Suprapubic skin (tissue), 4 donors: ENCODE measurements at regions not wholly inside any gene's neighbourhood (a gene's known extent, or its start where the extent isn't known, plus 50 kb on each side); places are given as distances from the start of the nearest gene placed in this dataset.

Source experiments
- DNase-seq, 2 donors: peaks; one replicate each; pipeline ENCODE4 v3.0.0-alpha.2; 2019; ENCODE audit warnings: low spot score in 2 of 2
- H3K27ac ChIP-seq: fragments of 200-600 bp; sonication (generic); one replicate; pipeline ENCODE4 v1.5.1; 2019
- H3K27me3 ChIP-seq: fragments of 200-600 bp; sonication (generic); one replicate; pipeline ENCODE4 v1.5.1; 2019
- H3K36me3 ChIP-seq: fragments of 200-600 bp; sonication (generic); one replicate; pipeline ENCODE4 v1.5.1; 2019
- H3K4me1 ChIP-seq: fragments of 200-600 bp; sonication (generic); one replicate; pipeline ENCODE4 v1.5.1; 2019
- H3K4me3 ChIP-seq: fragments of 200-600 bp; sonication (generic); one replicate; pipeline ENCODE4 v1.5.1; 2019; ENCODE audit warnings: mild to moderate bottlenecking
- H3K9me3 ChIP-seq: fragments of 200-600 bp; sonication (generic); one replicate; pipeline ENCODE4 v1.5.1; 2019
- EP300 ChIP-seq: sonication (generic); formaldehyde crosslinking; IDR thresholded peaks from one replicate; pipeline ENCODE4 v1.6.1; 2017; ENCODE audit warnings: antibody characterized with exemption
- POLR2A ChIP-seq, 2 donors: fragments of 450-650 bp; IDR thresholded peaks; one replicate each; pipeline ENCODE4 v1.6.1; 2017; ENCODE audit warnings: antibody characterized with exemption in 2 of 2, mild to moderate bottlenecking in 2 of 2, moderate library complexity in 2 of 2
- POLR2AphosphoS5 ChIP-seq, 3 donors: sonication (generic); formaldehyde crosslinking; IDR thresholded peaks; one replicate each; pipeline ENCODE4 v1.6.1; 2017; ENCODE audit warnings: antibody characterized with exemption in 3 of 3
- WGBS: methylation state at CpG from one replicate; pipeline ENCODE4 v1.1.5; 2018; 5-methylcytosine and 5-hydroxymethylcytosine counted together
- TF ChIP-seq, protein P1 (sequence below), 2 donors: fragments of 200-600 bp in 1 of 2; fragments of 450-650 bp in 1 of 2; sonication (generic) in 1 of 2; IDR thresholded peaks; one replicate each; pipeline ENCODE4 v1.5.1; 2016 to 2019; ENCODE audit warnings: antibody characterized with exemption in 2 of 2, mild to moderate bottlenecking in 1 of 2, moderate library complexity in 1 of 2

DNA sequence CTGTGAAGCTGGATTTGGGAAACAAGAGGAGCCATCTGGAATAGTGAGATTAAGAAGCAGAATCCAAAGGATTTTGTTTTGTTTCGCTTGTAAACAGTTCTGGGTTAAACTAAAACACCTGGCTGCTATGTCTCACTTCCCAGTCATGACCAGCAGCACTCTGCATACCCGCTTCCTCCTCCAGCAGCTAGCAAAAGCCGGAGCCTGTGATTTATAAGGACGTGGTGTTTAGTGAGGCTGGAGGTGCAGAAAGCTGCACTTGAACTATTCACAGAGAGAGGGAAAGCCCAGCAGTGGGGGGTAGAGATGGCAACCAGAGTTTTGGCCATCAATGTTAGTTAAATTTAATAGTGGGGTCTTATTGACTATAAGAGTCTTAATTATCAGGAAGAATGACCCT is 240.2 kb downstream of the AJAP1 start:
- H3K27me3 ChIP-seq: no peaks in the 10 kb centered on the region
- WGBS: 41% methylated on average over 4 of the region's 4 CpGs
- no peaks in the 10 kb centered on the region for H3K36me3 ChIP-seq
- no peak for TF ChIP-seq EP300
- TF ChIP-seq, protein P1, sequence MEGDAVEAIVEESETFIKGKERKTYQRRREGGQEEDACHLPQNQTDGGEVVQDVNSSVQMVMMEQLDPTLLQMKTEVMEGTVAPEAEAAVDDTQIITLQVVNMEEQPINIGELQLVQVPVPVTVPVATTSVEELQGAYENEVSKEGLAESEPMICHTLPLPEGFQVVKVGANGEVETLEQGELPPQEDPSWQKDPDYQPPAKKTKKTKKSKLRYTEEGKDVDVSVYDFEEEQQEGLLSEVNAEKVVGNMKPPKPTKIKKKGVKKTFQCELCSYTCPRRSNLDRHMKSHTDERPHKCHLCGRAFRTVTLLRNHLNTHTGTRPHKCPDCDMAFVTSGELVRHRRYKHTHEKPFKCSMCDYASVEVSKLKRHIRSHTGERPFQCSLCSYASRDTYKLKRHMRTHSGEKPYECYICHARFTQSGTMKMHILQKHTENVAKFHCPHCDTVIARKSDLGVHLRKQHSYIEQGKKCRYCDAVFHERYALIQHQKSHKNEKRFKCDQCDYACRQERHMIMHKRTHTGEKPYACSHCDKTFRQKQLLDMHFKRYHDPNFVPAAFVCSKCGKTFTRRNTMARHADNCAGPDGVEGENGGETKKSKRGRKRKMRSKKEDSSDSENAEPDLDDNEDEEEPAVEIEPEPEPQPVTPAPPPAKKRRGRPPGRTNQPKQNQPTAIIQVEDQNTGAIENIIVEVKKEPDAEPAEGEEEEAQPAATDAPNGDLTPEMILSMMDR (IDR thresholded peaks at IDR 0.05): no peak
- TF ChIP-seq POLR2AphosphoS5 (IDR thresholded peaks at IDR 0.05): no peak
- TF ChIP-seq POLR2A (IDR thresholded peaks at IDR 0.05): no peak
- DNase-seq: no peak
- no peak overlapping the region for H3K27ac ChIP-seq
- H3K4me1 ChIP-seq: no peaks in the 10 kb centered on the region
- no peaks in the 10 kb centered on the region for H3K9me3 ChIP-seq
- no peak overlapping the region for H3K4me3 ChIP-seq

DNA sequence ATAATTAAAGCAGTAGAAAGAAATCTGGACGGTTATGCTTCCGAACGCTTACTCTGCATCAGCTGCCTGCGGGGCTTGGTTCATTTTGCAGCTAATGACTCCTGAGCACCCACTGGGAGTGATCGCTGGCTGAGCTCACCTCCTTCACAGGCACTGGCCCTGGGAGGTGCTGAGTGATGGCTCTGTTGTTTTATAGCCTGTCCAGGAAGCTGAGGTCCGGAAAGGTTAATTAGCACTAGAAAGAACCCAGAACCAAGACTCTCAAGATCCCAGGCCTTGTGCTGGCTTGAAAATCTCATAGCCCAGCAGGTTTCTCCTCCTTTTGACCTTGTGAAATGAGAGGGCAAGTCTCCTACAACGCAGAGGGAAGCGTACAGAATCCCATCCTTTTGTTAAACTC is 226.2 kb downstream of the AJAP1 start:
- no peaks in the 10 kb centered on the region for H3K27me3 ChIP-seq
- no peaks in the 10 kb centered on the region for H3K36me3 ChIP-seq
- 66% methylated on average over 8 of the region's 8 CpGs for WGBS
- DNase-seq: no peak
- TF ChIP-seq POLR2AphosphoS5 (IDR thresholded peaks at IDR 0.05) (no peak), POLR2A (IDR thresholded peaks at IDR 0.05) (no peak), EP300 (no peak)
- TF ChIP-seq, protein P1 (IDR thresholded peaks at IDR 0.05): no peak
- no peaks in the 10 kb centered on the region for H3K9me3 ChIP-seq
- H3K27ac ChIP-seq: no peak overlapping the region
- no peaks in the 10 kb centered on the region for H3K4me1 ChIP-seq
- H3K4me3 ChIP-seq: no peak overlapping the region

DNA sequence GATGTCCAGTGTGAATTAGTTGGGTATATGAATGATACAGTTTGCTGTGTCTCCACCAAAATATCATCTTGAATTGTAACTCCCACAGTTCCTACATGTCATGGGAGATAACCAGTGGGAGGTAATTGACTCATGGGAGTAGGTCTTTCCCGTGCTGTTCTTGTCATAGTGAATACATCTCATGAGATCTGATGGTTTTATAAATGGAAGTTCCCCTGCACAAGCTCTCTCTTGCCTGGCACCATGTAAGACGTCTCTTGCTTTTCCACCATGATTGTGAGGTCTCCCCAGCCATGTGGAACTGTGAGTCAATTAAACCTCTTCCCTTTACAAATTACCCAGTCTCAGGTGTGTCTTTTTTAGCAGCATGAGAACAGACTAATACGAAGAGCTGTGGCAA is 223.0 kb downstream of the AJAP1 start:
- TF ChIP-seq POLR2A (IDR thresholded peaks at IDR 0.05): no peak
- 82% methylated on average over 3 of the region's 3 CpGs for WGBS
- Histone ChIP-seq H3K27me3 (no peaks in the 10 kb centered on the region), H3K36me3 (no peaks in the 10 kb centered on the region), H3K27ac (no peak overlapping the region), H3K9me3 (no peaks in the 10 kb centered on the region), H3K4me3 (no peak overlapping the region), H3K4me1 (no peaks in the 10 kb centered on the region)
- no peak for DNase-seq

DNA sequence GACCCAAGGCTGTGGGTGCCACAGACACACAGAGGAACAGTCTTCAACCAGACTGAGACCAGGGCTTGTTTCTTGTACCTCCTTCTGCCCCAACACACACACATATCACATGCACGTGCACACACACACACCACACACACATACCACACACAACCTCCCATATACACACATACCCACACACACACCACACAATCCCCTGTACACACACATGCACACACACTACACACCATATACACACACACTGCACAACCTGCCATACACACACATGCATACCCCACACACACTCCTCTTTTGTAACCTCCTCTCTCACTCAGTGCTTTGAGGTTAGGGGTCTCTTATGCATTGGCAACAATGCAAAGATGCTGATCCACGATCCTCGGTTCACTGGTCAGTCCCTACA is 217.0 kb downstream of the AJAP1 start:
- no peak for DNase-seq
- 80% methylated on average over 3 of the region's 3 CpGs for WGBS
- H3K27me3 ChIP-seq: peaks cover 8% of the 10 kb centered on the region
- H3K36me3 ChIP-seq: no peaks in the 10 kb centered on the region
- TF ChIP-seq, protein P1 (IDR thresholded peaks at IDR 0.05): no peak
- TF ChIP-seq EP300 (no peak), POLR2AphosphoS5 (IDR thresholded peaks at IDR 0.05) (no peak), POLR2A (IDR thresholded peaks at IDR 0.05) (no peak)
- H3K4me3 ChIP-seq: no peak overlapping the region
- no peaks in the 10 kb centered on the region for H3K4me1 ChIP-seq
- no peaks in the 10 kb centered on the region for H3K9me3 ChIP-seq
- no peak overlapping the region for H3K27ac ChIP-seq

DNA sequence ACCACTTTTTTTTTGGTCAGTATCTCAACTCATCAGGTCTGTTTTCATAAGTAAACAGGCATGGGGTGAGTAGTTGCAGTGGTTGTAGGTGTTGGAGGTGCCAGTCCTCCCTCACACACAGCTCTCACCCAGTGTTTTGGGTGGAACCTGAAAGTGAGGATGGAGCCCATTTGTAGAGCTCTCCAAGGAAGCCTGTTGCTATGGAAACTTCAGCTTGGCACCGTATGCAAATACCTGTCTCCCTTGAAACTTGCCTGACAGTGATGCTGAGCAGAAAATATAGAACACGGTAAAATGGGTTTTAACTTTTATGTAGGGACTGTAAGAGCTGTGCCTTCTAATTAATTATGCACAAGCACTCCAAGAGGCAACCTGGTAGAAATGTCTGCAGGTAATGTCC is 214.1 kb downstream of the AJAP1 start:
- no peaks in the 10 kb centered on the region for H3K4me1 ChIP-seq
- H3K9me3 ChIP-seq: no peaks in the 10 kb centered on the region
- WGBS: 47% methylated on average over 2 of the region's 2 CpGs
- no peak for DNase-seq
- TF ChIP-seq, protein P1 (IDR thresholded peaks at IDR 0.05): no peak
- TF ChIP-seq POLR2AphosphoS5 (IDR thresholded peaks at IDR 0.05): no peak
- TF ChIP-seq EP300: no peak
- no peak for TF ChIP-seq POLR2A (IDR thresholded peaks at IDR 0.05)
- H3K36me3 ChIP-seq: no peaks in the 10 kb centered on the region
- H3K27me3 ChIP-seq: peaks cover 8% of the 10 kb centered on the region
- H3K4me3 ChIP-seq: no peak overlapping the region
- no peak overlapping the region for H3K27ac ChIP-seq

DNA sequence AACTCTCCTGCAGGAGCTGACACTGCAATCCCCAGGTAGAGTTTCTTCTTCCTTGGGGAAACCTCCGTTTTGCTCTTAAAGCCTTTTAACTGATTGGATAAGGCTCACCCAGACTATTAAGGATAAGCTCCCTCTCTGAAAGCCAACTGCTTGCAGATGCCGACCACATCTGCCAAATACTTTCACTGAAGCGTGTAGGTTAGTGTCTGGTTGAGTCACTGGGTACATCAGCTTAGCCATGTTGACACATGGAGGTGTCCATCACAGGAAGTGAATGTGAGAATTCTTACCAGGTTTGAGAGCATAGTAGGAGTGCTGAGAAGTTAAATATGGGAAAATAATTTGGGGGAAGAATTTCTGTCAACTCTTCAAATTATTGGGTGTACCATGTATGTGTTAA is 202.0 kb downstream of the AJAP1 start:
- Histone ChIP-seq H3K27ac (no peak overlapping the region), H3K9me3 (no peaks in the 10 kb centered on the region), H3K4me3 (no peak overlapping the region), H3K36me3 (no peaks in the 10 kb centered on the region), H3K4me1 (no peaks in the 10 kb centered on the region), H3K27me3 (no peaks in the 10 kb centered on the region)
- no peak for TF ChIP-seq POLR2A (IDR thresholded peaks at IDR 0.05)
- TF ChIP-seq EP300: no peak
- no peak for TF ChIP-seq POLR2AphosphoS5 (IDR thresholded peaks at IDR 0.05)
- TF ChIP-seq, protein P1 (IDR thresholded peaks at IDR 0.05): no peak
- 61% methylated on average over 3 of the region's 3 CpGs for WGBS
- no peak for DNase-seq
